NCI-H2081 (cell line): ENCODE measurements at regions not wholly inside any gene's neighbourhood (a gene's known extent, or its start where the extent isn't known, plus 50 kb on each side); places are given as distances from the start of the nearest gene placed in this dataset.
A peak's percentile ranks its signal among the peaks of the same experiment; 100 is the strongest.

ENCODE experiments used
- DNase-seq, 2 experiments: peaks; one replicate each; lab custom pipeline; 2025; lab: John Stamatoyannopoulos, UW

- no peak for DNase-seq
Observed at GRCh38 chr1:5522531-5523145, 469.6 kb downstream of the NPHP4 start.

GRCh38 chr1:5519366-5520135 is 472.7 kb downstream of the NPHP4 start:
- DNase-seq = no peak

GRCh38 chr1:5516756-5517155 is 475.5 kb downstream of the NPHP4 start:
- DNase-seq = no peak

GRCh38 chr1:5515501-5515900 is 476.7 kb downstream of the NPHP4 start:
- DNase-seq = no peak

GRCh38 chr1:5514527-5515183 is 477.6 kb downstream of the NPHP4 start:
- DNase-seq = peak in 1 of 2 experiments; percentile 1

- peak in 1 of 2 experiments; percentile 9 for DNase-seq
Observed at GRCh38 chr1:5513846-5514526, 478.2 kb downstream of the NPHP4 start.

GRCh38 chr1:5513179-5513578 is 479.0 kb downstream of the NPHP4 start:
- DNase-seq = no peak

- DNase-seq = no peak
Observed at GRCh38 chr1:5511381-5512097, 480.7 kb downstream of the NPHP4 start.

GRCh38 chr1:5509664-5510452 is 482.4 kb downstream of the NPHP4 start:
- no peak for DNase-seq

GRCh38 chr1:5508669-5509330 is 483.4 kb downstream of the NPHP4 start:
- DNase-seq = no peak

GRCh38 chr1:5507340-5507739 is 484.9 kb downstream of the NPHP4 start:
- DNase-seq = no peak

- DNase-seq = no peak
Observed at GRCh38 chr1:5506634-5507033, 485.6 kb downstream of the NPHP4 start.

- DNase-seq = no peak
Observed at GRCh38 chr1:5505944-5506343, 486.3 kb downstream of the NPHP4 start.

GRCh38 chr1:5504364-5504740 is 487.9 kb downstream of the NPHP4 start:
- DNase-seq = no peak

- DNase-seq = no peak
Observed at GRCh38 chr1:5503556-5504363, 488.5 kb downstream of the NPHP4 start.

- no peak for DNase-seq
Observed at GRCh38 chr1:5502311-5503194, 489.7 kb downstream of the NPHP4 start.

- no peak for DNase-seq
Observed at GRCh38 chr1:5501206-5501930, 490.9 kb downstream of the NPHP4 start.

- no peak for DNase-seq
Observed at GRCh38 chr1:5500541-5500940, 491.7 kb downstream of the NPHP4 start.
